IPS-18a (cell line): ENCODE measurements at regions not wholly inside any gene's neighbourhood (a gene's known extent, or its start where the extent isn't known, plus 50 kb on each side); places are given as distances from the start of the nearest gene placed in this dataset.

ENCODE experiments used
- H3K27ac ChIP-seq: one replicate; pipeline ENCODE4 v1.5.1; 2013; ENCODE audit warnings: low read length
- H3K27me3 ChIP-seq: one replicate; pipeline ENCODE4 v1.6.1; 2013; ENCODE audit warnings: mild to moderate bottlenecking, low read length; ENCODE audit not compliant: control insufficient read depth, insufficient read depth
- H3K36me3 ChIP-seq: one replicate; pipeline ENCODE4 v1.6.1; 2013; ENCODE audit warnings: low read depth, low read length; ENCODE audit not compliant: control insufficient read depth
- H3K4me1 ChIP-seq: one replicate; pipeline ENCODE4 v1.6.1; 2013; ENCODE audit warnings: low read depth, low read length; ENCODE audit not compliant: control insufficient read depth
- H3K4me3 ChIP-seq: one replicate; pipeline ENCODE4 v1.5.1; 2013; ENCODE audit warnings: low read length
- H3K9ac ChIP-seq: one replicate; pipeline ENCODE4 v1.6.1; 2013; ENCODE audit warnings: mild to moderate bottlenecking, low read length, moderate library complexity
- H3K9me3 ChIP-seq: one replicate; pipeline ENCODE4 v1.6.1; 2013; ENCODE audit warnings: low read depth, low read length; ENCODE audit not compliant: control insufficient read depth

GRCh38 chr18:30766053-30766452, 276.5 kb downstream of the DSC3 start:
- Histone ChIP-seq H3K27me3 (peaks cover 25% of the 10 kb centered on the region), H3K36me3 (no peaks in the 10 kb centered on the region)

GRCh38 chr18:30765247-30765646, 277.3 kb downstream of the DSC3 start:
- Histone ChIP-seq H3K36me3 (no peaks in the 10 kb centered on the region), H3K4me1 (peaks cover 23% of the 10 kb centered on the region), H3K4me3 (no peak overlapping the region), H3K9me3 (no peaks in the 10 kb centered on the region), H3K27me3 (peaks cover 25% of the 10 kb centered on the region), H3K9ac (no peak overlapping the region), H3K27ac (no peak overlapping the region)

More at GRCh38 chr18:30766053-30766452, 276.5 kb downstream of the DSC3 start:
- H3K27ac ChIP-seq, result no peak overlapping the region
- H3K9ac ChIP-seq, result no peak overlapping the region
- H3K4me1 ChIP-seq, result peaks cover 23% of the 10 kb centered on the region
- H3K9me3 ChIP-seq, result peaks cover under 1% of the 10 kb centered on the region
- no peak overlapping the region for H3K4me3 ChIP-seq

- Histone ChIP-seq H3K27ac (peak overlapping the region; percentile 12), H3K4me3 (peak overlapping the region; percentile 39), H3K9ac (no peak overlapping the region)
These were observed 278.6 kb downstream of the DSC3 start for GRCh38 chr18:30763902-30764350.

DNA sequence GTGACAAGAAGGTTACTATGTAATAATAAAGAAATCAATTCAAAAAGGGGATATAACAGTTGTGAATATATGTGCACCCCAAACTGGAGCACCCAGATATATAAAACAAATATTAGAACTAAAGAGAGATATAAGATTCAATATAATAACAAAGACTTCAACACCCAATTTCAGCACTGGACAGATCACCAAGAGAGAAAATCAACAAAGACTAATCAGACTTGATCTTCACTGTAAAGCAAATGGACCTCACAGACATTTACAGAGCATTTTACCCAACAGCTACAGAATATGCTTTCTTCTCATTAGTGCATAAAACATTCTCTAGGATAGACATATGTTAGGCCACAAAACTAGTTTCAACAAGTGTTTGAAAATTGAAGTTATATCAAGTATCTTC, 287.7 kb downstream of the DSC3 start:
- H3K4me1 ChIP-seq, result no peaks in the 10 kb centered on the region
- no peaks in the 10 kb centered on the region for H3K36me3 ChIP-seq
- H3K4me3 ChIP-seq, result no peak overlapping the region
- no peak overlapping the region for H3K27ac ChIP-seq
- H3K9me3 ChIP-seq, result no peaks in the 10 kb centered on the region
- H3K9ac ChIP-seq, result no peak overlapping the region
- H3K27me3 ChIP-seq, result no peaks in the 10 kb centered on the region

More at GRCh38 chr18:30763902-30764350, 278.6 kb downstream of the DSC3 start:
- Histone ChIP-seq H3K4me1 (peaks cover 23% of the 10 kb centered on the region), H3K27me3 (peaks cover 25% of the 10 kb centered on the region), H3K9me3 (no peaks in the 10 kb centered on the region), H3K36me3 (no peaks in the 10 kb centered on the region)

GRCh38 chr18:30748541-30748940, 294.0 kb downstream of the DSC3 start:
- Histone ChIP-seq H3K9me3 (no peaks in the 10 kb centered on the region), H3K36me3 (no peaks in the 10 kb centered on the region), H3K27ac (no peak overlapping the region), H3K9ac (no peak overlapping the region), H3K27me3 (no peaks in the 10 kb centered on the region), H3K4me1 (peaks cover 9% of the 10 kb centered on the region), H3K4me3 (no peak overlapping the region)

DNA sequence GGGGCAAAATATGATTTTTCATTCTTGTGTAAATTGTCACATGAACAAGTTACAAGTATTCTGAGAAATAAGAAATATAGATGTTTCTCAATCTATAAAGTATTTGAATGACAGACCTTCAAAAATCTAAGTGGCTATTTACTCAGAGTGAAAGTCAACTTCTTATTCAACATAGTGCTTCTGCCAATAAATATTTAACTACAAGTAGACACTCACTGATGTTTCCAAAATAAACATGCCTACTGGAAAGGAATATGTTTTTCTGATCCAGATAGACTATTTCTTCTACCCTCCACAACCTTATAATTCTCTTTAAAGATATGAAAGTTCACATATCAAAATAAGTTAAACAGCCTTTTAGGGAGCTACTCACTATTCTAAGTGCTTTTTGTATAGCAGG, 296.3 kb downstream of the DSC3 start:
- Histone ChIP-seq H3K27me3 (no peaks in the 10 kb centered on the region), H3K9ac (no peak overlapping the region), H3K4me3 (no peak overlapping the region), H3K36me3 (no peaks in the 10 kb centered on the region), H3K27ac (no peak overlapping the region), H3K4me1 (peaks cover 9% of the 10 kb centered on the region), H3K9me3 (no peaks in the 10 kb centered on the region)

DNA sequence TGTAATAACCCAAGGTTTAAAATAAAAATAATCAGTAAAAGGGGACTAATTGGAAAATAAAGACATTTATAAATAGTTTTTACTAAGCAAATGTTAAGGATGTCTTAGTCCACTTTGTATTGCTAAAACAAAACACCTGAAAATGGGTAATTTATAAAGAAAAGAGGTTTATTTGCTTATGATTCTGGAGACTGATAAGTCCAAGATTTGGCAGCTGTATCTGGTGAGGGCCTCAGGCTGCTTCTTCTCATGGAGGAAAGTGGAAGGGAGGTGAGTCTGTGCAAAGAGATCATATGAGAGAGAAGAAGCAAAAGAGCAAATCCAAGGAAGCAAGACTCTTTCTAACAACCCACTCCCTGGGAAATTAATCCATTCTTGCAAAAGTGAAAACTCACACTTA, 299.5 kb downstream of the DSC3 start:
- Histone ChIP-seq H3K4me1 (peaks cover under 1% of the 10 kb centered on the region), H3K27ac (no peak overlapping the region), H3K27me3 (no peaks in the 10 kb centered on the region), H3K9me3 (no peaks in the 10 kb centered on the region), H3K9ac (no peak overlapping the region), H3K4me3 (no peak overlapping the region), H3K36me3 (no peaks in the 10 kb centered on the region)

DNA sequence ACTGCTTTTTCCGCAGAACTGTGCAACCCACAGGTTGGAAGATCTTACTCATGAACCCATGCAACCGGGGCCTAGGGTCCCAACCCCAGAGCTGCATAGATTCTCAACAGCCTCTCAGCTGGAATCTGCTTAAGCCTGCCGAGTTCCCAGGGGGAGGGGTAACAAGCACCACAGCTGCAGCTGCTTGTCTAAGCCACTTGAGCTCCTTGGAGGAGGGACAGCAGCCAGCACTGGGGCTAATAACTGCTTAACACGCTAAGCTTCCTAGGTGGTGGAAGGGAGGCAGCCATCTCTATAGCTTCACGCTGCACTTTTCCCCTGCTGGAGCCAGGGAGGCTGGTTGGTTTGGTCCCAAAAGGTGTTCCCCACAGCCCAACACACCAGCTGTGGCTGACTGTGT, 311.6 kb downstream of the DSC3 start:
- Histone ChIP-seq H3K9me3 (no peaks in the 10 kb centered on the region), H3K9ac (no peak overlapping the region), H3K4me1 (no peaks in the 10 kb centered on the region), H3K27ac (no peak overlapping the region), H3K27me3 (no peaks in the 10 kb centered on the region), H3K36me3 (no peaks in the 10 kb centered on the region), H3K4me3 (no peak overlapping the region)

GRCh38 chr18:30727849-30728248, 314.7 kb downstream of the DSC3 start:
- Histone ChIP-seq H3K9me3 (no peaks in the 10 kb centered on the region), H3K36me3 (no peaks in the 10 kb centered on the region), H3K9ac (no peak overlapping the region), H3K27me3 (no peaks in the 10 kb centered on the region), H3K4me3 (no peak overlapping the region), H3K4me1 (no peaks in the 10 kb centered on the region), H3K27ac (no peak overlapping the region)

GRCh38 chr18:30713299-30713698, 329.2 kb downstream of the DSC3 start:
- Histone ChIP-seq H3K9ac (no peak overlapping the region), H3K27ac (no peak overlapping the region), H3K4me1 (no peaks in the 10 kb centered on the region), H3K36me3 (no peaks in the 10 kb centered on the region), H3K9me3 (no peaks in the 10 kb centered on the region), H3K4me3 (no peak overlapping the region), H3K27me3 (no peaks in the 10 kb centered on the region)

DNA sequence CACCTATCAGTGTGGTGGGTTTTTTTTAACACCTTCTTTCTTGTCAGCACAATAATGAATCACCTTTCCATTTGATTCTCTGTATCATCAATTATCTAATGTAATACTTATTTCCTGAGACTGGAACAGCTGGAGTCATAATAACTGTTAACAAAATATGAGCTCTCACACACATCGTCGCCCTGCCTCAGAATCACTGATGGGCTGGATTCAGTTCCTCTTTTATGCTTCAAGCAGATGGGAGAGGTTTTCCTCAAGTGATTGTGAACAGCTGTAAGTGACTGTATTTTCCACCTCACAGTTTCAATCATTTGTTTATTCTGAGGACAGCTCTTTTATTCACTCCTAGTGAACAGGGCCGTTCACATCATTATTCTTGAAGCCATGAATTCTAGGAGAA, 330.2 kb downstream of the DSC3 start:
- Histone ChIP-seq H3K9ac (no peak overlapping the region), H3K4me1 (no peaks in the 10 kb centered on the region), H3K4me3 (no peak overlapping the region), H3K27ac (no peak overlapping the region), H3K27me3 (no peaks in the 10 kb centered on the region), H3K9me3 (no peaks in the 10 kb centered on the region), H3K36me3 (no peaks in the 10 kb centered on the region)

- Histone ChIP-seq H3K4me3 (no peak overlapping the region), H3K9ac (no peak overlapping the region), H3K9me3 (no peaks in the 10 kb centered on the region), H3K36me3 (no peaks in the 10 kb centered on the region), H3K27me3 (no peaks in the 10 kb centered on the region), H3K27ac (no peak overlapping the region), H3K4me1 (no peaks in the 10 kb centered on the region)
These were observed 332.9 kb downstream of the DSC3 start for GRCh38 chr18:30709595-30709994.
